GM23248 (cell line): ENCODE measurements at regions not wholly inside any gene's neighbourhood (a gene's known extent, or its start where the extent isn't known, plus 50 kb on each side); places are given as distances from the start of the nearest gene placed in this dataset.

ENCODE experiments used
- EZH2 ChIP-seq: fragments of 200-600 bp; sonication (generic); IDR thresholded peaks from 2 replicates; pipeline ENCODE4 v1.6.1; 2018; ENCODE audit warnings: antibody characterized with exemption, mild to moderate bottlenecking; ENCODE audit not compliant: insufficient read depth, poor library complexity, severe bottlenecking
- EZH2phosphoT487 ChIP-seq: fragments of 200-600 bp; sonication (generic); IDR thresholded peaks from 2 replicates; pipeline ENCODE4 v1.6.1; 2018; ENCODE audit warnings: antibody characterized with exemption, moderate library complexity, mild to moderate bottlenecking, low read depth; ENCODE audit not compliant: insufficient read depth

DNA sequence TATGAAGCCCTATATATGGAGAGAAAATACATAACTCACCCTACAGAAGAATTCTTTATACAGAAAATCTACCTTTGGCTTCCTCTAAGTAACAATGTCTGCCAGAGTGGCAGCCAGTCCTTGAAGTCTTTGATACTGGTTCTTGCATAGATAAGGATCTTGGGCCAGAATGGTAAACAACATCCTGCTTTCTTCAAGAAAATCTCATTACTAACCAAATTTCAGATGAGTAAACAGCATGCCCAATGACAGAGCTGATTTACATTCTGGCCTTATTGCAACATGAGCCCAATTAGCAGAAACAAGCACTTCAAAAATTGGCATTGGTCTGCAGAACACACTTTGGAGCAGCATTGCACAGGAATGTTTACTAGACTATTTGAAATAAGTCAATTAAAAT is 336.5 kb upstream of the ST6GAL2 start:
- TF ChIP-seq EZH2 (no peak), EZH2phosphoT487 (no peak)
